GM18861 (cell line): ENCODE measurements at regions not wholly inside any gene's neighbourhood (a gene's known extent, or its start where the extent isn't known, plus 50 kb on each side); places are given as distances from the start of the nearest gene placed in this dataset.
A peak's percentile ranks its signal among the peaks of the same experiment; 100 is the strongest.
"Not testable (repeated sequence)": the region's sequence is repeated elsewhere in the genome, so short reads cannot be mapped to it uniquely, and the experiment has no call there.

Experiments
- ATAC-seq: cut with Tn5 transposase; IDR thresholded peaks from one replicate; pipeline ENCODE4 v1.9.1; 2021; ENCODE audit not compliant: unreplicated experiment

- ATAC-seq, result no peak
Observed at GRCh38 chrX:131219271-131219670, 69.8 kb downstream of the IGSF1 start.

DNA sequence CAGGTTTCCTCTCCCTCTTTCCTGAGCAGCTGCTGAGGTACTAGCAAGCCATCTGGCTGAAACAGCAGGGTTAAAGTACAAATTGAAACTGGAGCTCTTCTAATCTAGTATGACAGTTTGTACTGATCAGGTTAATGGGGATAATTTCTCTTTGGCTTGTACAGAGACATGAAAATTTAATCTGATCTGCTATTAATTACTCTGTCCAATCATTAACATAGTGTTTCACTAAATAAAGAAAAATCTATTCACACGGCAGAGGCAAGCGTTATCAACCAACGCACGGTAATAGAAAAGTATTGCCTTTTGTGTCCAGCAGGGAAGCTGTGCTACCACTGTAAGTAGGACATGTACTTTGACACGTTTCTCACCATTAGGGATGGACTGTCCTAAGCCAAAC lies 71.1 kb downstream of the IGSF1 start:
- no peak for ATAC-seq

- ATAC-seq, result peak; percentile 94
Observed at GRCh38 chrX:131216828-131217227, 72.3 kb downstream of the IGSF1 start.

GRCh38 chrX:131213400-131213799 lies 75.7 kb downstream of the IGSF1 start:
- ATAC-seq, result no peak

- ATAC-seq, result no peak
Observed at GRCh38 chrX:131202766-131203165, 86.3 kb downstream of the IGSF1 start.

DNA sequence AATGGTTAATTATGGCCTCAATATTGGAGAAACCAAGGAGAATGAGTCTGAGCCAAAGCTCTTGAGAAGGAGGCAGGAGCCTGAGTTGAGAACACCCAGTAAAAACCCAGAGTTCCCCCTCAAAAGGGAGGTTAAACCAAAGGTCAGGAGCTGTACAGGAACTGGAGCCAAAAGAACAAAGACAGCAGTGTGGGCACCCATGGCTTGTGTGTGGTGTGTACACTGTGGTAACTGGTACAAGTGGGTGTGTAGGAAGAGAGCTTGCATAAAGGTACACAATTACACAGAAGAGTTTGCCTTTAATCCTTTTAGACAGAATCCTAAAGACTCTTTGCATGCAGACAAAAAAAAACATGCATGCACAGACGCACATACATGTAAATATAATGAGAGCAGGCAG lies 87.1 kb downstream of the IGSF1 start:
- no peak for ATAC-seq

GRCh38 chrX:131199091-131199490 lies 90.0 kb downstream of the IGSF1 start:
- ATAC-seq, result no peak

- peak; percentile 59 for ATAC-seq
Observed at GRCh38 chrX:131187206-131187605, 101.9 kb downstream of the IGSF1 start.

GRCh38 chrX:131170148-131170547 lies 112.0 kb downstream of the ARHGAP36 start:
- no peak for ATAC-seq

GRCh38 chrX:131163645-131164044 lies 105.5 kb downstream of the ARHGAP36 start:
- not testable (repeated sequence) for ATAC-seq

DNA sequence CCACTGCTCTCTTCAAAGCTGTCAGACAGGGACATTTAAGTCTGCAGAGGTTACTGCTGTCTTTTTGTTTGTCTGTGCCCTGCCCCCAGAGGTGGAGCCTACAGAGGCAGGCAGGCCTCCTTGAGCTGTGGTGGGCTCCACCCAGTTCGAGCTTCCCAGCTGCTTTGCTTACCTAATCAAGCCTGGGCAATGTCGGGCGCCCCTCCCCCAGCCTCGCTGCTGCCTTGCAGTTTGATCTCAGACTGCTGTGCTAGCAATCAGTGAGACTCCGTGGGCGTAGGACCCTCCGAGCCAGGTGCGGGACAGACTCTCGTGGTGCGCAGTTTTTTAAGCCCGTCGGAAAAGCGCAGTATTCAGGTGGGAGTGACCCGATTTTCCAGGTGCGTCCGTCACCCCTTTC lies 99.5 kb downstream of the ARHGAP36 start:
- not testable (repeated sequence) for ATAC-seq

DNA sequence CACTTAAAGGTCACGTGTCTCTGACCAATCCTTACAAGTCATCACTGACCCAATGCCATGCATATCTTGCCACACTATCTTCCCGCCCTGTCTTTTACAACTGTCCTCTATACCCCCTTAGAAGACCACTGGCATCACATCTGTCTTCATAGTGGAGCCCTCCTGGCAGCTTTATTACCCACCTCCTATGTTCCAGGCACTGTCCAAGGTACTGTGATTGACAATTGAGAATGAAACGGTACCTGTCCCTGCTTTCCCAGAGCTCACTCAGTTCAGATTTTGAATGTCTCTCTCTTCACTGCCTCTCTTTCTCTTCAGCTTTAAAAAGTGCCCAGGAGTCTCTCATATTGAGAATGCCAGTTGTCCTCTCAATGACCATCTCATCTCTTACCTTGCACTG lies 88.6 kb downstream of the ARHGAP36 start:
- ATAC-seq, result no peak
